ENCODE measurements at regions not wholly inside any gene's neighbourhood (a gene's known extent, or its start where the extent isn't known, plus 50 kb on each side); places are given as distances from the start of the nearest gene placed in this dataset.

DNA sequence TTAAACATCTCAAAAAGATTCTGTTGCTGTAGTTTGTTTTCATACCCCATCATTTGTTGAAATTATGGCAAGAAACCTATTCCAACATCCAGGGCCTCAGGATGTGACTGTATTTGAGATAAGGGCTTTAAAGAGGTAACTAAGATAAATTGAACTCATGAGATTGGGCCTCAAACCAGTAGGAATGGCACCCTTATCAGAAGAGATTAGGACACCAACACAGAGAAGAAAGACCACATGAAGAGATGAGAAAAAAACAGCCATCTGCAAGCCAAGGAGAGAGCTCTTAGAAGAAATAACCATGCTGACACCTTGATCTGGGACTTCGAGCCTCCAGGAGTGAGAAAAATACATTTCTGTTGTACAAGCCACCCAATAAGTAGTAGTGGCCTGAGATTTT, 157.7 kb downstream of the CGGBP1 start:
- no peak for DNase-seq
- H3K9me3 ChIP-seq = no peaks in the 10 kb centered on the region
- H3K36me3 ChIP-seq = no peaks in the 10 kb centered on the region
- no peaks in the 10 kb centered on the region for H3K4me1 ChIP-seq
- TF ChIP-seq CTCF (IDR thresholded peaks at IDR 0.05) (no peak), POLR2A (IDR thresholded peaks at IDR 0.05) (no peak)
- H3K27me3 ChIP-seq = no peaks in the 10 kb centered on the region
- H3K27ac ChIP-seq = no peak overlapping the region
- intact Hi-C loops (cut with DNase I; ENCODE audit: low total_unique reads) = no loop called here
- H3K4me3 ChIP-seq = no peak overlapping the region

- H3K27me3 ChIP-seq = no peaks in the 10 kb centered on the region
- H3K36me3 ChIP-seq = no peaks in the 10 kb centered on the region
- no peak overlapping the region for H3K27ac ChIP-seq
- no peaks in the 10 kb centered on the region for H3K4me1 ChIP-seq
- H3K9me3 ChIP-seq = no peaks in the 10 kb centered on the region
- intact Hi-C loops (cut with DNase I; ENCODE audit: low total_unique reads) = no loop called here
- no peak overlapping the region for H3K4me3 ChIP-seq
- DNase-seq = no peak
- TF ChIP-seq CTCF (IDR thresholded peaks at IDR 0.05) = no peak
- no peak for TF ChIP-seq POLR2A (IDR thresholded peaks at IDR 0.05)
Measured at GRCh38 chr3:87900061-87900460, 158.7 kb downstream of the CGGBP1 start.

DNA sequence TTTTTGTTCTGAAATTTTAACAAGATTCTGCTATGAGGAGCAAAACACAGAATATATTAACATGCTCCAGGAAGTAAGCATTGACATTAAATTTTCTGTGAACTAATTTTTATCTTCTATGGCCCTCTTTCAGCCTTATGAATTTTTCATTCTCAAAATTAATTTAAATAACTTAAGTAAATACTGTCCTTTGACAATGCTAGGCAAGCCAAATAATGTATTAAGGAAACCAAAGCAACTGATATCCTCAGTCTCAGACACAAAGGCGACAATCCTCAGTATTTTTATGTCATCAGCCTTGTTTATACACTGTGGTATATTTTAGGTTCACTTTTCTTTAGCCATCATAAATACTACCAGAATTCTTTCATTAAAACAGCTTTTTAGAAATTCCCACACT, 159.8 kb downstream of the CGGBP1 start:
- H3K9me3 ChIP-seq = no peaks in the 10 kb centered on the region
- H3K27me3 ChIP-seq = no peaks in the 10 kb centered on the region
- H3K27ac ChIP-seq = no peak overlapping the region
- H3K4me3 ChIP-seq = no peak overlapping the region
- no peaks in the 10 kb centered on the region for H3K4me1 ChIP-seq
- TF ChIP-seq POLR2A (IDR thresholded peaks at IDR 0.05) (no peak), CTCF (IDR thresholded peaks at IDR 0.05) (no peak)
- no peak for DNase-seq
- intact Hi-C loops (cut with DNase I; ENCODE audit: low total_unique reads) = no loop called here
- H3K36me3 ChIP-seq = no peaks in the 10 kb centered on the region

- no peak for TF ChIP-seq POLR2A (IDR thresholded peaks at IDR 0.05)
- TF ChIP-seq CTCF (IDR thresholded peaks at IDR 0.05) = no peak
- intact Hi-C loops (cut with DNase I; ENCODE audit: low total_unique reads) = no loop called here
Measured at GRCh38 chr3:87895983-87896382, 162.8 kb downstream of the CGGBP1 start.

GRCh38 chr3:87873136-87873535, 185.7 kb downstream of the CGGBP1 start:
- intact Hi-C loops (cut with DNase I; ENCODE audit: low total_unique reads) = no loop called here
- H3K27me3 ChIP-seq = no peaks in the 10 kb centered on the region
- H3K4me1 ChIP-seq = no peaks in the 10 kb centered on the region
- H3K27ac ChIP-seq = no peak overlapping the region
- DNase-seq = no peak
- H3K4me3 ChIP-seq = no peak overlapping the region
- TF ChIP-seq CTCF (IDR thresholded peaks at IDR 0.05) = no peak
- TF ChIP-seq POLR2A (IDR thresholded peaks at IDR 0.05) = no peak
- peaks cover 0 to 4% of the 10 kb centered on the region in 2 donors for H3K9me3 ChIP-seq
- H3K36me3 ChIP-seq = no peaks in the 10 kb centered on the region

More at GRCh38 chr3:87895983-87896382, 162.8 kb downstream of the CGGBP1 start:
- no peaks in the 10 kb centered on the region for H3K9me3 ChIP-seq
- DNase-seq = no peak
- H3K4me1 ChIP-seq = no peaks in the 10 kb centered on the region
- no peaks in the 10 kb centered on the region for H3K36me3 ChIP-seq
- no peak overlapping the region for H3K27ac ChIP-seq
- no peaks in the 10 kb centered on the region for H3K27me3 ChIP-seq
- no peak overlapping the region for H3K4me3 ChIP-seq
